Testis (tissue), 2 donors: ENCODE measurements at regions not wholly inside any gene's neighbourhood (a gene's known extent, or its start where the extent isn't known, plus 50 kb on each side); places are given as distances from the start of the nearest gene placed in this dataset.

Source experiments
- DNase-seq: peaks from one replicate; pipeline ENCODE4 v3.0.0-alpha.2; 2019
- H3K27ac ChIP-seq, 2 donors: fragments of 200-600 bp; sonication (generic); one replicate each; pipeline ENCODE4 v1.5.1; 2019
- H3K27me3 ChIP-seq: fragments of 200-600 bp; sonication (generic); one replicate; pipeline ENCODE4 v1.5.1; 2019
- H3K36me3 ChIP-seq: fragments of 200-600 bp; sonication (generic); one replicate; pipeline ENCODE4 v1.5.1; 2017; ENCODE audit warnings: low read depth; ENCODE audit errors: missing control alignments
- H3K4me1 ChIP-seq: fragments of 200-600 bp; sonication (generic); one replicate; pipeline ENCODE4 v1.5.1; 2019
- H3K4me3 ChIP-seq, 2 donors: fragments of 200-600 bp; sonication (generic); one replicate each; pipeline ENCODE4 v1.5.1; 2017 to 2019
- H3K9me3 ChIP-seq: fragments of 200-600 bp; sonication (generic); one replicate; pipeline ENCODE4 v1.5.1; 2017
- POLR2A ChIP-seq: fragments of 450-650 bp; IDR thresholded peaks from one replicate; pipeline ENCODE4 v1.6.1; 2017; ENCODE audit warnings: antibody characterized with exemption, mild to moderate bottlenecking, moderate library complexity
- WGBS, 2 donors: methylation state at CpG; one replicate each; pipeline ENCODE4 v1.1.5; 2018; 5-methylcytosine and 5-hydroxymethylcytosine counted together
- intact Hi-C: fragments of 100-400 bp; cut with DNase I; formaldehyde crosslinking; loops from one replicate; pipeline ENCODE4 v1.15.1; 2023; ENCODE audit warnings: low total_unique reads
- TF ChIP-seq, protein P1 (sequence below), 3 experiments: fragments of 450-650 bp in 2 of 3; fragments of 200-600 bp in 1 of 3; sonication (generic) in 1 of 3; IDR thresholded peaks; one replicate each; pipeline ENCODE4 v1.5.1; 2016 to 2019; ENCODE audit warnings: antibody characterized with exemption in 3 of 3, mild to moderate bottlenecking in 2 of 3, moderate library complexity in 1 of 3

- no peak overlapping the region for H3K27ac ChIP-seq
- no peak for DNase-seq
- 81 to 86% methylated on average over 1 of the region's 1 CpG for WGBS, 2 donors
Observed at GRCh38 chr12:42683266-42683665, 93.7 kb upstream of the PRICKLE1 start.

DNA sequence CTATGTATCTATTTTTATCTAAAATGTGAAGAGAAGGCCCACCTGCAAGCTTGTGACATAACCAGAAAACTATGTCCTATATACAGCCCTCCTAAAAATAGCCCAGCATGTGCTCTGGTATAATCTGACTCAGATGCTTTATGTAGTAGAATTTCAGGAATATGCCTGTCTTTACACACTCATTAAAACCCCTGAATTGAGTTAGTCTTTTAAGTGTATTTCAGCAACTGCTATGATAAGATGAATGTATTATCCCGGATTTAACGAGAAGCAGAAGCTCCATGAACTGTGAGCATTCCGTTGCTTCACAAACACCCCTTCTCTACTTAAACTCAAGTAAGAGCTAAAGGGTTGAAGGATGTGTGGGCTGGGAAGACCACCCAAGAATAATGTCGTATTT, 89.9 kb upstream of the PRICKLE1 start:
- DNase-seq: no peak
- no peaks in the 10 kb centered on the region for H3K9me3 ChIP-seq
- no peak overlapping the region for H3K27ac ChIP-seq
- no peaks in the 10 kb centered on the region for H3K27me3 ChIP-seq
- TF ChIP-seq POLR2A: no peak
- TF ChIP-seq, protein P1, sequence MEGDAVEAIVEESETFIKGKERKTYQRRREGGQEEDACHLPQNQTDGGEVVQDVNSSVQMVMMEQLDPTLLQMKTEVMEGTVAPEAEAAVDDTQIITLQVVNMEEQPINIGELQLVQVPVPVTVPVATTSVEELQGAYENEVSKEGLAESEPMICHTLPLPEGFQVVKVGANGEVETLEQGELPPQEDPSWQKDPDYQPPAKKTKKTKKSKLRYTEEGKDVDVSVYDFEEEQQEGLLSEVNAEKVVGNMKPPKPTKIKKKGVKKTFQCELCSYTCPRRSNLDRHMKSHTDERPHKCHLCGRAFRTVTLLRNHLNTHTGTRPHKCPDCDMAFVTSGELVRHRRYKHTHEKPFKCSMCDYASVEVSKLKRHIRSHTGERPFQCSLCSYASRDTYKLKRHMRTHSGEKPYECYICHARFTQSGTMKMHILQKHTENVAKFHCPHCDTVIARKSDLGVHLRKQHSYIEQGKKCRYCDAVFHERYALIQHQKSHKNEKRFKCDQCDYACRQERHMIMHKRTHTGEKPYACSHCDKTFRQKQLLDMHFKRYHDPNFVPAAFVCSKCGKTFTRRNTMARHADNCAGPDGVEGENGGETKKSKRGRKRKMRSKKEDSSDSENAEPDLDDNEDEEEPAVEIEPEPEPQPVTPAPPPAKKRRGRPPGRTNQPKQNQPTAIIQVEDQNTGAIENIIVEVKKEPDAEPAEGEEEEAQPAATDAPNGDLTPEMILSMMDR (IDR thresholded peaks at IDR 0.05): no peak
- intact Hi-C loops: no loop called here
- no peak overlapping the region for H3K4me3 ChIP-seq
- H3K4me1 ChIP-seq: no peaks in the 10 kb centered on the region
- 46 to 77% methylated on average over 4 of the region's 4 CpGs for WGBS, 2 donors
- H3K36me3 ChIP-seq: no peaks in the 10 kb centered on the region

More at GRCh38 chr12:42683266-42683665, 93.7 kb upstream of the PRICKLE1 start:
- Histone ChIP-seq H3K36me3 (no peaks in the 10 kb centered on the region), H3K27me3 (no peaks in the 10 kb centered on the region), H3K9me3 (no peaks in the 10 kb centered on the region), H3K4me3 (no peak overlapping the region), H3K4me1 (no peaks in the 10 kb centered on the region)
- no peak for TF ChIP-seq POLR2A
- TF ChIP-seq, protein P1 (IDR thresholded peaks at IDR 0.05): no peak
- intact Hi-C loops: no loop called here

- 77 to 81% methylated on average over 2 of the region's 2 CpGs for WGBS, 2 donors
Observed at GRCh38 chr12:42677461-42677860, 87.9 kb upstream of the PRICKLE1 start.

GRCh38 chr12:42673535-42673934, 84.0 kb upstream of the PRICKLE1 start:
- DNase-seq: no peak
- Histone ChIP-seq H3K27ac (no peak overlapping the region), H3K4me1 (no peaks in the 10 kb centered on the region), H3K36me3 (no peaks in the 10 kb centered on the region), H3K27me3 (no peaks in the 10 kb centered on the region), H3K4me3 (no peak overlapping the region), H3K9me3 (no peaks in the 10 kb centered on the region)
- WGBS, 2 donors: 82 to 93% methylated on average over 3 of the region's 3 CpGs
- intact Hi-C loops: no loop called here
- TF ChIP-seq POLR2A: no peak
- TF ChIP-seq, protein P1 (IDR thresholded peaks at IDR 0.05): no peak

More at GRCh38 chr12:42677461-42677860, 87.9 kb upstream of the PRICKLE1 start:
- H3K27me3 ChIP-seq: no peaks in the 10 kb centered on the region
- H3K4me3 ChIP-seq: no peak overlapping the region
- no peaks in the 10 kb centered on the region for H3K9me3 ChIP-seq
- H3K4me1 ChIP-seq: no peaks in the 10 kb centered on the region
- TF ChIP-seq, protein P1 (IDR thresholded peaks at IDR 0.05): no peak
- TF ChIP-seq POLR2A: no peak
- no peaks in the 10 kb centered on the region for H3K36me3 ChIP-seq
- no peak for DNase-seq
- intact Hi-C loops: no loop called here
- no peak overlapping the region for H3K27ac ChIP-seq

DNA sequence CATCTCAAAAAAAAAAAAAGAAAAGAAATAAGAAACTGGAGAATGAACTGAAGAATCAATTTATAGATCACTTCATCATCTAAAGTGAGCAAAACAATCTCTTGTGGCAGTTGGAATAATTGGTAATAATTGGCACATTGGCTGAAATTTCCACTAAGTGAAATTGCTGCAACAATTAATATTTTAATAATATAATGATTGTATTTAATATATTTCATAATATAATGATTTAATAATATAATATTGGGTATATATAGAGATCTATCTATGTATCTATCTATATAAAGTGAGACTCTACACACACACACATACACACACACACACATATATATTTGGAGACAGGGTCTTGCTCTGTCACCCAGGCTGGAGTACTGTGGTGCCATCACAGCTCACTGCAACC, 81.2 kb upstream of the PRICKLE1 start:
- H3K4me1 ChIP-seq: no peaks in the 10 kb centered on the region
- intact Hi-C loops: no loop called here
- H3K36me3 ChIP-seq: no peaks in the 10 kb centered on the region
- no peak for TF ChIP-seq POLR2A
- TF ChIP-seq, protein P1 (IDR thresholded peaks at IDR 0.05): no peak
- no peaks in the 10 kb centered on the region for H3K27me3 ChIP-seq
- DNase-seq: no peak
- no peak overlapping the region for H3K4me3 ChIP-seq
- no peaks in the 10 kb centered on the region for H3K9me3 ChIP-seq
- H3K27ac ChIP-seq: no peak overlapping the region
